ENCODE measurements at regions not wholly inside any gene's neighbourhood (a gene's known extent, or its start where the extent isn't known, plus 50 kb on each side); places are given as distances from the start of the nearest gene placed in this dataset.

GRCh38 chr9:80571953-80572352 lies 1000.2 kb downstream of the TLE4 start:
- no peak for TF ChIP-seq CTCF (IDR thresholded peaks at IDR 0.05)
- no peak for TF ChIP-seq POLR2AphosphoS5 (IDR thresholded peaks at IDR 0.05)
